MM.1S (cell line): ENCODE measurements at regions not wholly inside any gene's neighbourhood (a gene's known extent, or its start where the extent isn't known, plus 50 kb on each side); places are given as distances from the start of the nearest gene placed in this dataset.

Source experiments
- EZH2phosphoT487 ChIP-seq: fragments of 300-600 bp; sonication (generic); IDR thresholded peaks from 2 replicates; pipeline ENCODE4 v1.6.1; 2018; ENCODE audit warnings: antibody characterized with exemption, low read length
- TF ChIP-seq, protein P1 (sequence below): fragments of 300-600 bp; sonication (generic); IDR thresholded peaks from 2 replicates; pipeline ENCODE4 v1.5.1; 2016; ENCODE audit warnings: antibody characterized with exemption, low read length, mixed read lengths

GRCh38 chr1:30599721-30600120 is 123.7 kb downstream of the MATN1 start:
- TF ChIP-seq, protein P1, sequence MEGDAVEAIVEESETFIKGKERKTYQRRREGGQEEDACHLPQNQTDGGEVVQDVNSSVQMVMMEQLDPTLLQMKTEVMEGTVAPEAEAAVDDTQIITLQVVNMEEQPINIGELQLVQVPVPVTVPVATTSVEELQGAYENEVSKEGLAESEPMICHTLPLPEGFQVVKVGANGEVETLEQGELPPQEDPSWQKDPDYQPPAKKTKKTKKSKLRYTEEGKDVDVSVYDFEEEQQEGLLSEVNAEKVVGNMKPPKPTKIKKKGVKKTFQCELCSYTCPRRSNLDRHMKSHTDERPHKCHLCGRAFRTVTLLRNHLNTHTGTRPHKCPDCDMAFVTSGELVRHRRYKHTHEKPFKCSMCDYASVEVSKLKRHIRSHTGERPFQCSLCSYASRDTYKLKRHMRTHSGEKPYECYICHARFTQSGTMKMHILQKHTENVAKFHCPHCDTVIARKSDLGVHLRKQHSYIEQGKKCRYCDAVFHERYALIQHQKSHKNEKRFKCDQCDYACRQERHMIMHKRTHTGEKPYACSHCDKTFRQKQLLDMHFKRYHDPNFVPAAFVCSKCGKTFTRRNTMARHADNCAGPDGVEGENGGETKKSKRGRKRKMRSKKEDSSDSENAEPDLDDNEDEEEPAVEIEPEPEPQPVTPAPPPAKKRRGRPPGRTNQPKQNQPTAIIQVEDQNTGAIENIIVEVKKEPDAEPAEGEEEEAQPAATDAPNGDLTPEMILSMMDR: no peak
- TF ChIP-seq EZH2phosphoT487: no peak
